Breast epithelium (tissue), 4 donors: ENCODE measurements at regions not wholly inside any gene's neighbourhood (a gene's known extent, or its start where the extent isn't known, plus 50 kb on each side); places are given as distances from the start of the nearest gene placed in this dataset.

Experiments used
- DNase-seq, 2 donors: peaks; one replicate each; pipeline ENCODE4 v3.0.0-alpha.2; 2019; ENCODE audit warnings: low spot score in 2 of 2
- H3K27ac ChIP-seq, 2 donors: fragments of 200-600 bp; sonication (generic) in 1 of 2; one replicate each; pipeline ENCODE4 v1.5.1; 2016 to 2019; ENCODE audit warnings: mild to moderate bottlenecking in 1 of 2
- H3K27me3 ChIP-seq, 2 donors: fragments of 200-600 bp; sonication (generic) in 1 of 2; one replicate each; pipeline versions ENCODE4 v1.5.1 to v1.6.0; 2017 to 2019; ENCODE audit warnings: control low read depth in 1 of 2, mild to moderate bottlenecking in 1 of 2
- H3K36me3 ChIP-seq: fragments of 200-600 bp; one replicate; pipeline ENCODE4 v1.5.1; 2019
- H3K4me1 ChIP-seq, 2 donors: fragments of 200-600 bp; sonication (generic); one replicate each; pipeline ENCODE4 v1.5.1; 2016 to 2019; ENCODE audit warnings: control low read depth in 1 of 2
- H3K4me3 ChIP-seq, 3 donors: fragments of 200-600 bp; sonication (generic); 1 replicate in 2 of 3; 2 replicates in 1 of 3; pipeline ENCODE4 v1.5.1; 2016 to 2019; ENCODE audit warnings: mild to moderate bottlenecking in 3 of 3, moderate library complexity in 2 of 3
- H3K9me3 ChIP-seq, 2 donors: fragments of 200-600 bp; sonication (generic) in 1 of 2; one replicate each; pipeline ENCODE4 v1.5.1; 2016 to 2019; ENCODE audit warnings: control low read depth in 1 of 2
- CTCF ChIP-seq, 3 donors: fragments of 450-650 bp; IDR thresholded peaks; one replicate each; pipeline ENCODE4 v1.5.1; 2016 to 2017; ENCODE audit warnings: antibody characterized with exemption in 3 of 3, mild to moderate bottlenecking in 3 of 3, moderate library complexity in 3 of 3
- POLR2A ChIP-seq: fragments of 450-650 bp; IDR thresholded peaks from one replicate; pipeline ENCODE4 v1.6.1; 2016; ENCODE audit warnings: antibody characterized with exemption, mild to moderate bottlenecking, moderate library complexity
- POLR2AphosphoS5 ChIP-seq, 3 donors: sonication (generic); formaldehyde crosslinking; IDR thresholded peaks; one replicate each; pipeline ENCODE4 v1.6.1; 2017; ENCODE audit warnings: antibody characterized with exemption in 3 of 3
- intact Hi-C: fragments of 100-400 bp; cut with DNase I; formaldehyde crosslinking; loops from one replicate; pipeline ENCODE4 v1.15.1; 2023; ENCODE audit warnings: low total_unique reads

DNA sequence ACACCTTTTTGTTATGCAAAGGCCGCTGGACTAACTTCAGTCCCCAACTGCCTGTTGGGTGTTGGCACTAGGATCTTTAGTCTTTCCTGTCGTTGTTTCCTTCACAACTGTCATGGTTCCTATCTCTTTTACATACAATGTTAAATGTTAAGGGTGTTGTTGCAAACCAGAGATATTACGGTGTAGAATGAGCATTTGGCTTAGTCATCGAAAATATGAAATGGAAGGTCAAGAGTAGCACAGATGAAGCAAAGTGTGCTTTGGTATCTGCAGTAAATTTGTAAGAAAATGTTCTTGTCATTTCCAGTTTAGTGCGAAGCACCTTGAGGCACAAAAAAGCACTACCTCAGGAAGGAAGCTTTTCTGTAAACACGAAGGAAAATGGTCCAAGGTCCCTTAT, 751.3 kb upstream of the LRFN5 start:
- intact Hi-C loops = no loop called here
- no peak for TF ChIP-seq POLR2AphosphoS5 (IDR thresholded peaks at IDR 0.05)
- no peak for TF ChIP-seq POLR2A
- TF ChIP-seq CTCF (IDR thresholded peaks at IDR 0.05) = no peak
- Histone ChIP-seq H3K27ac (no peak overlapping the region), H3K4me3 (no peak overlapping the region), H3K9me3 (peaks cover 0 to 8% of the 10 kb centered on the region in 2 donors), H3K36me3 (no peaks in the 10 kb centered on the region), H3K27me3 (no peaks in the 10 kb centered on the region), H3K4me1 (no peaks in the 10 kb centered on the region)
- DNase-seq = no peak

- H3K9me3 ChIP-seq = peaks cover 0 to 3% of the 10 kb centered on the region in 2 donors
- no peak for DNase-seq
- no peaks in the 10 kb centered on the region for H3K27me3 ChIP-seq
- H3K27ac ChIP-seq = no peak overlapping the region
- H3K4me1 ChIP-seq = no peaks in the 10 kb centered on the region
- intact Hi-C loops = no loop called here
- no peaks in the 10 kb centered on the region for H3K36me3 ChIP-seq
- no peak overlapping the region for H3K4me3 ChIP-seq
- TF ChIP-seq POLR2AphosphoS5 (IDR thresholded peaks at IDR 0.05) = no peak
- TF ChIP-seq POLR2A = no peak
- TF ChIP-seq CTCF (IDR thresholded peaks at IDR 0.05) = no peak
These were observed 756.5 kb upstream of the LRFN5 start for GRCh38 chr14:40850191-40850590.

DNA sequence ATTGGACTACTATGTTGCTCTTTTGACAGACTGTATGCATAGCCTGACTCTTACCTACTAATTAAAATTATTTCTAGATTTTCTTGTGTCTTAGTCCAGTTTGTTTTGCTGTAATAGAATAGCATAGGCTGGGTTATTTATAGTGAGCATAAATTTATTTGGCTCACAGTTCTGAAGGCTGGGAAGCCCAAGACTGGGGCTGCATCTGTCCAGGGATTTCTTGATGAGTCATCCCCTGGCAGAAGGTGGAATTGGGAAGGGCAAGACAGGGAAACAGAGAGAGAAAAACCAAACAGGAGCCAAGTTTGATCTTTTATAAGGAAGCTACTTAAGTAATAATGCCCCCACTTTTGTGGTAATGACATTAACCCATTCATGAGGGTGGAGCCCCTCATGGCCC, 759.2 kb upstream of the LRFN5 start:
- H3K27me3 ChIP-seq = no peaks in the 10 kb centered on the region
- H3K27ac ChIP-seq = no peak overlapping the region
- DNase-seq = no peak
- TF ChIP-seq CTCF (IDR thresholded peaks at IDR 0.05) = no peak
- no peak for TF ChIP-seq POLR2A
- no peak for TF ChIP-seq POLR2AphosphoS5 (IDR thresholded peaks at IDR 0.05)
- H3K4me3 ChIP-seq = no peak overlapping the region
- no peaks in the 10 kb centered on the region for H3K4me1 ChIP-seq
- intact Hi-C loops = no loop called here
- H3K36me3 ChIP-seq = no peaks in the 10 kb centered on the region
- H3K9me3 ChIP-seq = peaks cover 0 to 3% of the 10 kb centered on the region in 2 donors

GRCh38 chr14:40842816-40843215, 763.9 kb upstream of the LRFN5 start:
- H3K4me1 ChIP-seq = no peaks in the 10 kb centered on the region
- H3K4me3 ChIP-seq = no peak overlapping the region
- H3K27me3 ChIP-seq = no peaks in the 10 kb centered on the region
- H3K9me3 ChIP-seq = peaks cover 0 to 3% of the 10 kb centered on the region in 2 donors
- no peaks in the 10 kb centered on the region for H3K36me3 ChIP-seq
- intact Hi-C loops = no loop called here
- TF ChIP-seq POLR2AphosphoS5 (IDR thresholded peaks at IDR 0.05) (no peak), CTCF (IDR thresholded peaks at IDR 0.05) (no peak), POLR2A (no peak)
- DNase-seq = no peak
- no peak overlapping the region for H3K27ac ChIP-seq

GRCh38 chr14:40841886-40842285, 764.8 kb upstream of the LRFN5 start:
- H3K36me3 ChIP-seq = no peaks in the 10 kb centered on the region
- intact Hi-C loops = no loop called here

More at GRCh38 chr14:40841886-40842285, 764.8 kb upstream of the LRFN5 start:
- Histone ChIP-seq H3K9me3 (peaks cover 0 to 3% of the 10 kb centered on the region in 2 donors), H3K4me1 (no peaks in the 10 kb centered on the region), H3K27ac (no peak overlapping the region), H3K4me3 (no peak overlapping the region), H3K27me3 (no peaks in the 10 kb centered on the region)
- DNase-seq = no peak
- TF ChIP-seq POLR2AphosphoS5 (IDR thresholded peaks at IDR 0.05) = no peak
- TF ChIP-seq CTCF (IDR thresholded peaks at IDR 0.05) = no peak
- TF ChIP-seq POLR2A = no peak
